Gastrocnemius medialis (tissue), 4 donors: ENCODE measurements at regions not wholly inside any gene's neighbourhood (a gene's known extent, or its start where the extent isn't known, plus 50 kb on each side); places are given as distances from the start of the nearest gene placed in this dataset.

Experiments used
- POLR2A ChIP-seq, 2 donors: fragments of 450-650 bp; IDR thresholded peaks; one replicate each; pipeline ENCODE4 v1.6.1; 2017; ENCODE audit warnings: antibody characterized with exemption in 2 of 2, mild to moderate bottlenecking in 2 of 2, moderate library complexity in 2 of 2
- TF ChIP-seq, protein P1 (sequence below), 5 experiments: fragments of 450-650 bp in 3 of 5; fragments of 200-600 bp in 2 of 5; sonication (generic) in 2 of 5; IDR thresholded peaks in 4 of 5; conservative IDR thresholded peaks in 1 of 5; 1 replicate in 4 of 5; 2 replicates in 1 of 5; pipeline ENCODE4 v1.5.1; 2016 to 2019; ENCODE audit warnings: antibody characterized with exemption in 5 of 5, mild to moderate bottlenecking in 3 of 5, moderate library complexity in 3 of 5

DNA sequence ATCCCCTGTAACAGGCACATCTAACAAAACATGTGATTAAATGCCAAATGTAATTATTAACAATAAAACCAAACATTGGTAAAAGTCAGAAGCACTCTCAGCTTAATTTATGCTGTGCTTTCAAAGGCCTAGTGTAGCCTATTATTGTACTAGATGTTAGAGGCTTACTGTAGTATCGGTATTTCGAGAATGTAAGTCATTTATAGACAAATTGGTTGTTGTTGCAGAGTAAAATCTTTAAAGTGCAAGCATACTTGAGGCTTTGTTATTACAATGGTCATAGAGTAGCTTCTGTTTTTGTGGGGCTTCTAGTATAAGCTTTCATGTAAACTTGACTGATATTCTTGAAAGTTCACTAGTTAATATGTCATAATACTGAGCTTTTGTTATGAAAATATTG is 965.8 kb downstream of the PLA2G4A start:
- TF ChIP-seq, protein P1, sequence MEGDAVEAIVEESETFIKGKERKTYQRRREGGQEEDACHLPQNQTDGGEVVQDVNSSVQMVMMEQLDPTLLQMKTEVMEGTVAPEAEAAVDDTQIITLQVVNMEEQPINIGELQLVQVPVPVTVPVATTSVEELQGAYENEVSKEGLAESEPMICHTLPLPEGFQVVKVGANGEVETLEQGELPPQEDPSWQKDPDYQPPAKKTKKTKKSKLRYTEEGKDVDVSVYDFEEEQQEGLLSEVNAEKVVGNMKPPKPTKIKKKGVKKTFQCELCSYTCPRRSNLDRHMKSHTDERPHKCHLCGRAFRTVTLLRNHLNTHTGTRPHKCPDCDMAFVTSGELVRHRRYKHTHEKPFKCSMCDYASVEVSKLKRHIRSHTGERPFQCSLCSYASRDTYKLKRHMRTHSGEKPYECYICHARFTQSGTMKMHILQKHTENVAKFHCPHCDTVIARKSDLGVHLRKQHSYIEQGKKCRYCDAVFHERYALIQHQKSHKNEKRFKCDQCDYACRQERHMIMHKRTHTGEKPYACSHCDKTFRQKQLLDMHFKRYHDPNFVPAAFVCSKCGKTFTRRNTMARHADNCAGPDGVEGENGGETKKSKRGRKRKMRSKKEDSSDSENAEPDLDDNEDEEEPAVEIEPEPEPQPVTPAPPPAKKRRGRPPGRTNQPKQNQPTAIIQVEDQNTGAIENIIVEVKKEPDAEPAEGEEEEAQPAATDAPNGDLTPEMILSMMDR (IDR thresholded peaks at IDR 0.05 in 4 of 5, conservative IDR thresholded peaks at IDR 0.05 in 1 of 5), result no peak
- no peak for TF ChIP-seq POLR2A (IDR thresholded peaks at IDR 0.05)
